GM12864 (cell line): ENCODE measurements at regions not wholly inside any gene's neighbourhood (a gene's known extent, or its start where the extent isn't known, plus 50 kb on each side); places are given as distances from the start of the nearest gene placed in this dataset.

Experiments used
- DNase-seq: peaks from one replicate; pipeline ENCODE4 v3.0.0-alpha.2; 2011; ENCODE audit warnings: low read depth
- H3K4me3 ChIP-seq: 2 replicates; pipeline ENCODE4 v1.5.1; 2011; ENCODE audit warnings: mild to moderate bottlenecking, low read depth, low read length, control low read depth
- CTCF ChIP-seq: IDR thresholded peaks from 2 replicates; pipeline ENCODE4 v1.5.1; 2011; ENCODE audit warnings: low read depth, mild to moderate bottlenecking, moderate library complexity, low read length, control low read depth, inconsistent platforms; ENCODE audit errors: missing control alignments

DNA sequence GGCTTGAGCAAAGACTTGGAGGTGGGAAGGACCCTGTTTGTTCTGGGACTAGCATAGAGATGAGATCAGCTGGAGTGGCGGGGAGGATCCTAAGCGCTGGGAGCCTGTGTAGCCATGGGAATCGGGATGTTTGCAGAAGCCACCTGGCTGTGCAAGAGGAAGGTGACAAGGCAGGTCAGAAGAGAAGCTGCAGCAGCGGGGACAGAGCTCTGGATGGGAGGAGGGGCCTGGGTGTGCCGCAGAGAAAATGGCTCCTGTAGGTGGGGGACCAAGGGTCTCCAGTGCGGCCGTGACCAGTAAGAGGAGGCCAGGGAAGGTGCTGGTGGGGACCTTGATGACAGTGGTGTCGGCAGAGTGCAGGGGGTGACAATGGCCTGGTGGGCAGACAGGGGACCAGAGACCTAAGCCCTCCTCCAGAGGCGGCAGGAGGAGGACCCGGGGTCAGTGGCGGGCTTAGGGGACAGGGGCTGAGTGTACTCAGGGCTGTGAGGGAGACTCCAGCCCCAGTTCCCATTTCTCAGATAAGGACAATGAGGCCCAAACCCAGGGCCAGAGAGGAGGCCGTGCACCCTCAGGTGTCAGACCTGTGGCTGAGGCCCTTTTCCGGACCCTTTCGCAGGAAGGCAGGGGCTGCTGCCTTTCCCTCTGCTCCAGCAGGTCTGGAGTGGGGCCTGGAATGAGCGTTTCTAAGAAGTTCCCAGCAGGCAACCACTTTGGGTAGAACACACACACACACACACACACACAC lies 206.6 kb upstream of the RTL1 start:
- TF ChIP-seq CTCF, result no peak
- H3K4me3 ChIP-seq, result no peak overlapping the region
- DNase-seq, result no peak

DNA sequence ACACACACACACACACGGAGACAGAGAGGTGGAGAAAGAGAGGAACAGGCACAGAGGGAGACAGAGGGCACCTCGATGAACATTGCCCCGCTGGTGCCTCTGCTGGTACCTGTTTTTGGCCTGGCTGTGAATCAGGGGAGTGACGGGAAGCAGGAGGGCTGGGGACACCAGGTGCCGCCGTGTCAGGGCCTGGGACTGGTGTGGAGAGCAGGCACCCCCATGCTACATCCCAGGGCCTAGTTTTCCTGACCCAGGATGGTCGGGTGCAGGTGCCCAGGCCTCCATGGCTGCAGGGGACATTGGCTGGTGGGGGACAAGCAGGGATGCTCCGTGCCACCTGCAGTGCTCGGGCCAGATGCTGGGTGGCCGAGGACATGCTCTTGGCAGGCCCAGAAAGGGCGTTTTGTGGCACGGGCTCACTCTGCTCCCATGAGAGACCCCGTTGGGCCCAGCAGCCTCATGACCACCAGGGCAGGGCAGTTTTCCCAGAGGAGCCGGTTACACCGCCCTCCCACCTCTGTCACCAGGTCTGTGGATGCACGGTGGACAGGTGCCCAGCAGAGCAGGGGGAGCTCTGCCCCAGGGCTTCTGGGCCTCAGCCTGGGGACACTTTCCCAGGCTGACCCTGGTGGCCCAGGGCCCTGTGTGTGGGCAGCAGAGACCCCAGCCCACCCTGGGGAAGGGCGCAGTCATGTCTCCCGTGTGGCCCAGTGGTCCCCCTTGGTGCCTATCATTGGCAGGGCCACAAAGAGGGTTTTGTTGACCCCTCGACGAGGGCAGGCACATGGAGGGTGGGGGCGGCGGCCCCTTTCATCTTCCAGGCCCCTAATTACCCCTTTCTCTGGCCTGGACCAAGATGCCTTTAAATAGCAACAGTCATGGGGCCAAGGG lies 207.5 kb upstream of the RTL1 start:
- H3K4me3 ChIP-seq, result no peak overlapping the region
- no peak for TF ChIP-seq CTCF
- DNase-seq, result no peak

GRCh38 chr14:101111620-101112290 lies 208.2 kb upstream of the RTL1 start:
- DNase-seq, result no peak
- no peak overlapping the region for H3K4me3 ChIP-seq
- TF ChIP-seq CTCF, result no peak

GRCh38 chr14:101112351-101113107 lies 209.0 kb upstream of the RTL1 start:
- TF ChIP-seq CTCF, result no peak
- no peak for DNase-seq
- H3K4me3 ChIP-seq, result no peak overlapping the region

DNA sequence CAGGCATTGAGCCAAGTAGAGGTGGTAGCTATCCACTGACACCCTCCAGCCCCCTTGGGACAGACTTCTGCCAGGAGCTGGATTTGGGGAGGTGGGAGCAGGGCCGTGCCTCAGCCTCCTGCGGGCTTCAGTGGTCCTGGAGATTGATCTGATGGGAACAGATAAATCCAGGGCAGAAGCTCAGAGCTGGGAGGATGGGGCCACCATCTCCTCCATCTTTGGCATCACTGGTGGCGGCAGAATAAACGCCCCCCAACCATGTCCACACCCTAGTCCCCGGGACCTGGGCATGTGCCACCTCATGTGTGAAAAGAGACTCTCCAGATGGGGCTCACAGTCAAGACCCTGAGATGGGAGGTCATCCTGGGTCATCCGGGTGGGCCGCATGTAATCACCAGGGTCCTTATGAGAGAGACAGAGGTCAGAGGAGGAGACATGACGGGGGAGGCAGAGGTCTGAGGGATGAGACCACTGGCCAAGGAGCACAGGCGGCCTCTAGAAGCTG lies 209.6 kb upstream of the RTL1 start:
- TF ChIP-seq CTCF, result no peak
- no peak for DNase-seq

More for the DNA sequence above, 209.6 kb upstream of the RTL1 start:
- H3K4me3 ChIP-seq, result no peak overlapping the region
